Neural cell (in vitro differentiated cells): ENCODE measurements at regions not wholly inside any gene's neighbourhood (a gene's known extent, or its start where the extent isn't known, plus 50 kb on each side); places are given as distances from the start of the nearest gene placed in this dataset.

Experiments used
- EZH2 ChIP-seq: fragments of 200-600, 300-800 bp; shearing (Covaris generic), sonication (generic); IDR thresholded peaks from 2 replicates; pipeline ENCODE4 v1.6.1; 2014; ENCODE audit warnings: antibody characterized with exemption, low read length, borderline replicate concordance, mild to moderate bottlenecking; ENCODE audit not compliant: insufficient read depth, poor library complexity, severe bottlenecking
- POLR2AphosphoS5 ChIP-seq: IDR thresholded peaks from 2 replicates; pipeline ENCODE4 v1.6.1; 2012
- REST ChIP-seq: IDR thresholded peaks from 2 replicates; pipeline ENCODE4 v1.6.1; 2012; ENCODE audit warnings: borderline replicate concordance
- SMC3 ChIP-seq: fragments of 450-650 bp; conservative IDR thresholded peaks from 2 replicates; pipeline ENCODE4 v1.6.1; 2014; ENCODE audit warnings: antibody characterized with exemption, mild to moderate bottlenecking, moderate library complexity; ENCODE audit not compliant: poor library complexity
- TAF1 ChIP-seq: IDR thresholded peaks from 2 replicates; pipeline ENCODE4 v1.6.1; 2012; ENCODE audit warnings: low read depth
- TF ChIP-seq, protein P1 (sequence below): fragments of 450-650 bp; IDR thresholded peaks from 2 replicates; pipeline ENCODE4 v1.5.1; 2014; ENCODE audit warnings: antibody characterized with exemption, mild to moderate bottlenecking, moderate library complexity; ENCODE audit not compliant: poor library complexity, severe bottlenecking

DNA sequence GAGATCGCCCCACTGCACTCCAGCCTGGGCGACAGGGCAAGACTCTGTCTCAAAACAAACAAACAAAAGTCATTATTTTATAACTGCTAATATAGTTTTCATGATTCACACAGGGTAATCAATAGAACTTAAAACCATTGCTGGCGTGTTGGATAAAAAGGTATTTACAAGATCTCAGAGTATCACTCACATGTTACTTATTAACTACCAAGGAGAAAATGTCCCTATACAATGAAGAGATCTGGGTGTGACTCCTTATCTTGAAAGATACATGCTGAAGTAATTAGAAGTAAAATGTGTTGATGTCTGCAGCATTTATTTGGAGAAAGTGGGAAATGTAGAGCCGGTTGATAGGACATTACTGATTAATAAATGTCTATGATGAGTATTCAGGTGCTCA, 57.3 kb upstream of the PIK3C2G start:
- TF ChIP-seq REST (no peak), EZH2 (no peak), SMC3 (no peak), TAF1 (no peak), POLR2AphosphoS5 (no peak)
- TF ChIP-seq, protein P1, sequence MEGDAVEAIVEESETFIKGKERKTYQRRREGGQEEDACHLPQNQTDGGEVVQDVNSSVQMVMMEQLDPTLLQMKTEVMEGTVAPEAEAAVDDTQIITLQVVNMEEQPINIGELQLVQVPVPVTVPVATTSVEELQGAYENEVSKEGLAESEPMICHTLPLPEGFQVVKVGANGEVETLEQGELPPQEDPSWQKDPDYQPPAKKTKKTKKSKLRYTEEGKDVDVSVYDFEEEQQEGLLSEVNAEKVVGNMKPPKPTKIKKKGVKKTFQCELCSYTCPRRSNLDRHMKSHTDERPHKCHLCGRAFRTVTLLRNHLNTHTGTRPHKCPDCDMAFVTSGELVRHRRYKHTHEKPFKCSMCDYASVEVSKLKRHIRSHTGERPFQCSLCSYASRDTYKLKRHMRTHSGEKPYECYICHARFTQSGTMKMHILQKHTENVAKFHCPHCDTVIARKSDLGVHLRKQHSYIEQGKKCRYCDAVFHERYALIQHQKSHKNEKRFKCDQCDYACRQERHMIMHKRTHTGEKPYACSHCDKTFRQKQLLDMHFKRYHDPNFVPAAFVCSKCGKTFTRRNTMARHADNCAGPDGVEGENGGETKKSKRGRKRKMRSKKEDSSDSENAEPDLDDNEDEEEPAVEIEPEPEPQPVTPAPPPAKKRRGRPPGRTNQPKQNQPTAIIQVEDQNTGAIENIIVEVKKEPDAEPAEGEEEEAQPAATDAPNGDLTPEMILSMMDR = no peak
